HL-60 (cell line): ENCODE measurements at regions not wholly inside any gene's neighbourhood (a gene's known extent, or its start where the extent isn't known, plus 50 kb on each side); places are given as distances from the start of the nearest gene placed in this dataset.

ENCODE experiments used
- CTCF ChIP-seq: IDR thresholded peaks from one replicate; pipeline ENCODE4 v1.5.1; 2011; ENCODE audit warnings: low read length, control low read depth, inconsistent platforms; ENCODE audit not compliant: insufficient read depth
- GABPA ChIP-seq: IDR thresholded peaks from 2 replicates; pipeline ENCODE4 v1.6.1; 2012; ENCODE audit warnings: low read depth
- REST ChIP-seq: IDR thresholded peaks from 2 replicates; pipeline ENCODE4 v1.6.1; 2012; ENCODE audit warnings: low read depth; ENCODE audit not compliant: insufficient replicate concordance

- TF ChIP-seq CTCF = no peak
- no peak for TF ChIP-seq REST
- no peak for TF ChIP-seq GABPA
These were observed 94.9 kb upstream of the CTDP1 start for GRCh38 chr18:79584491-79585394.
